AG10803 (cell line): ENCODE measurements at regions not wholly inside any gene's neighbourhood (a gene's known extent, or its start where the extent isn't known, plus 50 kb on each side); places are given as distances from the start of the nearest gene placed in this dataset.

Source experiments
- DNase-seq: peaks from one replicate; pipeline ENCODE4 v3.0.0; 2010; ENCODE audit warnings: low read depth
- H3K4me3 ChIP-seq: 2 replicates; pipeline ENCODE4 v1.5.1; 2011; ENCODE audit warnings: mild to moderate bottlenecking, low read length, control low read depth
- CTCF ChIP-seq: conservative IDR thresholded peaks from 2 replicates; pipeline ENCODE4 v1.5.1; 2011; ENCODE audit warnings: mild to moderate bottlenecking, low read length, control low read depth, inconsistent platforms

GRCh38 chr6:134676307-134677281 is 273.3 kb downstream of the ALDH8A1 start:
- no peak for TF ChIP-seq CTCF
- DNase-seq: no peak
- no peak overlapping the region for H3K4me3 ChIP-seq

GRCh38 chr6:134675110-134676054 is 274.5 kb downstream of the ALDH8A1 start:
- no peak for TF ChIP-seq CTCF
- no peak overlapping the region for H3K4me3 ChIP-seq
- no peak for DNase-seq

- H3K4me3 ChIP-seq: no peak overlapping the region
- TF ChIP-seq CTCF: no peak
- no peak for DNase-seq
These were observed 275.3 kb downstream of the ALDH8A1 start for GRCh38 chr6:134674562-134674961.

GRCh38 chr6:134669485-134669884 is 280.4 kb downstream of the ALDH8A1 start:
- TF ChIP-seq CTCF: no peak
- H3K4me3 ChIP-seq: no peak overlapping the region
- DNase-seq: no peak

- TF ChIP-seq CTCF: no peak
- H3K4me3 ChIP-seq: no peak overlapping the region
- no peak for DNase-seq
These were observed 282.8 kb downstream of the ALDH8A1 start for GRCh38 chr6:134667111-134667510.

- no peak for TF ChIP-seq CTCF
- no peak for DNase-seq
- H3K4me3 ChIP-seq: no peak overlapping the region
These were observed 283.8 kb downstream of the ALDH8A1 start for GRCh38 chr6:134666125-134666524.
